Hematopoietic multipotent progenitor cell treated with erythropoietin and hydrocortisone succinate and interleukin-3 and kit ligand, for 4 days (in vitro differentiated cells): ENCODE measurements at regions not wholly inside any gene's neighbourhood (a gene's known extent, or its start where the extent isn't known, plus 50 kb on each side); places are given as distances from the start of the nearest gene placed in this dataset.
"Not testable (repeated sequence)": the region's sequence is repeated elsewhere in the genome, so short reads cannot be mapped to it uniquely, and the experiment has no call there.

Experiments used
- DNase-seq: peaks from one replicate; pipeline ENCODE4 v3.0.0-alpha.2; 2015

GRCh38 chr14:53663709-53664108, 292.9 kb downstream of the BMP4 start:
- no peak for DNase-seq

- no peak for DNase-seq
Observed at GRCh38 chr14:53655080-53655785, 301.4 kb downstream of the BMP4 start.

GRCh38 chr14:53652068-53652467, 304.6 kb downstream of the BMP4 start:
- DNase-seq: no peak

GRCh38 chr14:53651096-53651740, 305.4 kb downstream of the BMP4 start:
- no peak for DNase-seq

GRCh38 chr14:53646925-53647324, 309.7 kb downstream of the BMP4 start:
- DNase-seq: no peak

- DNase-seq: no peak
Observed at GRCh38 chr14:53640695-53641094, 315.9 kb downstream of the BMP4 start.

GRCh38 chr14:53638966-53639365, 317.7 kb downstream of the BMP4 start:
- DNase-seq: no peak

GRCh38 chr14:53634793-53635192, 321.8 kb downstream of the BMP4 start:
- no peak for DNase-seq

GRCh38 chr14:53630336-53630735, 326.3 kb downstream of the BMP4 start:
- no peak for DNase-seq

- DNase-seq: no peak
Observed at GRCh38 chr14:53628732-53629430, 327.7 kb downstream of the BMP4 start.

GRCh38 chr14:53628261-53628660, 328.4 kb downstream of the BMP4 start:
- DNase-seq: no peak

- no peak for DNase-seq
Observed at GRCh38 chr14:53626761-53627160, 329.9 kb downstream of the BMP4 start.

GRCh38 chr14:53622447-53622846, 334.2 kb downstream of the BMP4 start:
- no peak for DNase-seq

- DNase-seq: no peak
Observed at GRCh38 chr14:53621921-53622320, 334.7 kb downstream of the BMP4 start.

- DNase-seq: no peak
Observed at GRCh38 chr14:53621433-53621832, 335.2 kb downstream of the BMP4 start.

GRCh38 chr14:53620890-53621289, 335.7 kb downstream of the BMP4 start:
- no peak for DNase-seq

- no peak for DNase-seq
Observed at GRCh38 chr14:53620317-53620716, 336.3 kb downstream of the BMP4 start.

- no peak for DNase-seq
Observed at GRCh38 chr14:53619691-53620231, 336.9 kb downstream of the BMP4 start.

- DNase-seq: not testable (repeated sequence)
Observed at GRCh38 chr14:53616536-53616935, 340.1 kb downstream of the BMP4 start.

GRCh38 chr14:53615252-53615651, 341.4 kb downstream of the BMP4 start:
- no peak for DNase-seq

GRCh38 chr14:53613404-53614253, 343.0 kb downstream of the BMP4 start:
- DNase-seq: no peak

- no peak for DNase-seq
Observed at GRCh38 chr14:53610947-53611346, 345.7 kb downstream of the BMP4 start.

GRCh38 chr14:53609009-53609408, 347.6 kb downstream of the BMP4 start:
- no peak for DNase-seq
